ENCODE measurements at regions not wholly inside any gene's neighbourhood (a gene's known extent, or its start where the extent isn't known, plus 50 kb on each side); places are given as distances from the start of the nearest gene placed in this dataset.

GRCh38 chr2:220833446-220833845 is 738.7 kb downstream of the EPHA4 start:
- TF ChIP-seq CTCF (IDR thresholded peaks at IDR 0.05; ENCODE audit: low read length): no peak
- no peak for TF ChIP-seq EZH2 (IDR thresholded peaks at IDR 0.05; ENCODE audit: borderline replicate concordance, low read length)

Measured in OCI-LY1 (cell line).